HG03354 (cell line): ENCODE measurements at regions not wholly inside any gene's neighbourhood (a gene's known extent, or its start where the extent isn't known, plus 50 kb on each side); places are given as distances from the start of the nearest gene placed in this dataset.

ENCODE experiments used
- ATAC-seq: cut with Tn5 transposase; IDR thresholded peaks from one replicate; pipeline ENCODE4 v1.9.1; 2021; ENCODE audit warnings: mild to moderate bottlenecking; ENCODE audit not compliant: unreplicated experiment, poor library complexity, severe bottlenecking

DNA sequence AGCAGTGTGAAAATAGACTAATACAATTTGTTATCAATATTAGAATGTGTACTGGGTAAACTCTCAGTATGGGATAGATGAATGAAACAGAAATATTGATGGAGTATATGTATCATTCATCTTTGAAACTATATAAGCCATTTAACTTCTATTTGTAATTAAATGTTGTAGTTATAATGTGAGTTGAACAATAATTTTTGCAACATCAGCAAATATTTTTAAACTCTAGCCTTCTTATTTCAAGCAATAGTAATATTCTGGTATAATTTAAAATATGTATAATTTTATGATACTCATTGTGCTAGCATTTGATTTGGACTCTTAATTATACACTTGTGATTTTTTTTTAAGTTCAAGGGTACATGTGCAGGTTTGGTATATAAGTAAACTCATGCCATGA lies 59.6 kb upstream of the RGMB start:
- ATAC-seq = no peak

DNA sequence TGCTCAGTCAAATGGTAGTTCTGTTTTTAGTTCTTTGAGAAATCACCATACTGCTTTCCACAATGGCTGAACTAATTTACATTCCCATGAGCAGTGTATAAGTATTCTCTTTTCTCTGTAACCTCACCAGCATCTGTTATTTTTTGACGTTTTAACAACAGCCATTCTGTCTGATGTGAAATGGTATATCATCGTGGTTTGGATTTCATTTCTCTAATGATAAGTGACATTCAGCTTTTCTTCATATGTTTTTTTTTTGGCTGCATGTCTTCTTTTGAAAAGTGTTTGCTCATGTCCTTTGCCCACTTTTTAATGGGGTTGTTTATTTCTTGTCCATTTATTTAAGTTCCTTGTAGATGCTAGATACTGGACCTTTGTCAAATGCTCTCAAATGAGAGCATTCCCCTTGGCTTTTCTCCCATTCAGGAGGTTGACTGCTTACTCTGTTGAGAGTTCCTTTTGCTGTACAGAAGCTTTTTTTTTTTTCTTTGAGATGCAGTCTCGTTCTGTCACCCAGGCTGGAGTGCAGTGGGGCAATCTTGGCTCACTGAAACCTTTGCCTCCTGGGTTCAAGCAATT lies 58.7 kb upstream of the RGMB start:
- ATAC-seq = no peak

DNA sequence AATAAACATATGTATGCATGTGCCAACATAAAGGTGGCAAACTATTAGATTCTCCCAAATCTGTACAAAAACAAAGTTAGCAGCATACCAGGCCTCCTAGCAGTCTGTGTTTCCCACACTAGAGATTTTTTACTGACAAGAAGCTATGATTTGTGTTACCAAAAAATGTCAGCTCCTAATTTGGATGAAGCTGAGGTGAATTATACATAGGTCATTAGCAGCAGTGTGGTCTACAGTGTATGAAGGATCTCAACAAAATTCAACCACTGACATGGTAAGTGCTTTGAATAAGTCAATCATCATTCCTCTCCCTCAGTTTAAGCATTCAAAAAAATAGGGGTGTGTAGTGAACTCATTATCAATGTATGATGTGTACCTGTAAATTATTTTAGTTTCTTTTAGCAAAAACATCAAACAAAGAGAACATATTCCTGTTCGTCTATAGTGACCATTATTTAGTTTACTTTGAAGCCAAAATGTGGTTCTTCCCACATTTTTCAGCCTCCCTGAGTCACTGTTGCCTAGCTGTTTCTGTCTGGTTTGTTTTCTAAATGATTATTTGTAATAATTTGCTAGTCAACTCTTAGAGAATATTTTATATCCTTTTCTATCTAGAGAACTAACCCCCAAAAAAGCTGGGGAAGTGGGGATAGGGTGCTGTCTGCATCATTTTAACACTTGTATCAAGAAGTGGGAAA lies 52.1 kb upstream of the RGMB start:
- ATAC-seq = no peak

DNA sequence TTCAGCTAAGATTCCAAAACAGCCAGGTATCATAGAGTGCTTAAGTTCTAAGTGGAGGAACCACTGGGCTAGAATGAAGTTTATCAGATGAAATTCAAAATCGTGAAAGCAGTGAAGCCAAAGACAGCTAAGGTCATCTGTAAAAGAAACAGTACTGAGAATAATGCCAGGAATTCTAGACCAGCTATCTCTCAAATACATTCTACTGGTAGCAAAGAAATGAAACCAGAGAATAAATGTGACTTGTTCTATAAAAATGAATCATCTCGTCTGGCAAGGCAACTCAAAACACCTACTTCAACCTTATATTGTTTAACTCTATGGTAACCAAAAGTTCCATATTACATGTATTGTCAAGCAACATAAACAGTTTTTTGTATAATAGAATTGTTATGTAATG lies 51.3 kb upstream of the RGMB start:
- no peak for ATAC-seq

DNA sequence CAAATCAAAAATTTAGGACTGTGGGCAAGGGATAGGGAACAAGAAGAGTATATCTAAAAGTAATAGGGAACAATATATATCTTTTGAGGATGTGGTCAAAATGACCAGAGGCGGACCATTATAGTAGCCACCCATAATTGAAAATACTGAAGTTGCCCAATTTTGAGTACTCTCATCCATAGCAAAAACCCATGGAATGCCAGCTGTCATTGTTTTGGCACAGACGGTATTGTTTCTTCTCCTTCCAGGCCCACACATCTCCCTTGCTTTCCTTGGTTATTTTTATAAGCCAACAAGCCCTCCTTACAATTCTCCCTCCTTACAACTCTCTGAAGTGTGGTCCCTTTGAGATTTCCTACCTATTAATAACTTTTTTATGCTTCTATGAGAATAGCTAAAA lies 50.4 kb upstream of the RGMB start:
- ATAC-seq = no peak
